Skeletal muscle satellite cell (primary cell): ENCODE measurements at regions not wholly inside any gene's neighbourhood (a gene's known extent, or its start where the extent isn't known, plus 50 kb on each side); places are given as distances from the start of the nearest gene placed in this dataset.

Source experiments
- H3K27me3 ChIP-seq: 2 replicates; pipeline ENCODE4 v1.7.0; 2013; ENCODE audit warnings: low read length; ENCODE audit not compliant: control insufficient read depth, insufficient read depth
- H3K36me3 ChIP-seq: 2 replicates; pipeline ENCODE4 v1.7.0; 2013; ENCODE audit warnings: mild to moderate bottlenecking, control low read depth, low read length; ENCODE audit not compliant: insufficient read depth
- H3K4me1 ChIP-seq: 2 replicates; pipeline ENCODE4 v1.7.0; 2013; ENCODE audit warnings: low read length; ENCODE audit not compliant: control insufficient read depth, insufficient read depth
- H3K4me2 ChIP-seq: 2 replicates; pipeline ENCODE4 v1.7.0; 2013; ENCODE audit warnings: mild to moderate bottlenecking, low read length
- H3K4me3 ChIP-seq: 2 replicates; pipeline ENCODE4 v1.7.0; 2013; ENCODE audit warnings: low read length
- H3K9ac ChIP-seq: 2 replicates; pipeline ENCODE4 v1.7.0; 2013; ENCODE audit warnings: mild to moderate bottlenecking, low read depth, low read length, moderate library complexity
- H3K9me3 ChIP-seq: replicated peaks from 2 replicates; pipeline ENCODE4 v1.7.0; 2013; ENCODE audit warnings: mild to moderate bottlenecking, control low read depth, low read length

DNA sequence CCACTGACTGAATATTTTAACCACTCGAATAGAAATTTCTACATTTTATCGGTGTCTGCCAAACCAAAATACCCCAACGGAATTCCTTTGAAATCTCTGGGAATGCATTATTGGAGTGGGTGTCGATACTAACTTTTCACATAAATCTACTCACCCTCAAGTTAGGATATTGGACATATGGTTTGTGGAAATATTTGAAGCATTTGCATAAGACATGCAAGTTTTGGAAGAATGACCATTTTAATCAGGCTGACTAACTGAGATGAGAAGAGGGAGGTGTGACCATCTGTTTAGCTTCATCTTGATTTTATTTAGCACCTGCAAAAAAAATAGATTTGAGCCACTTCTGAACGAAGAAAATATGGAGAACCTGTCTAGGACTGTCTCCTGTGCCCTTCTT is 61.2 kb downstream of the KLF6 start:
- no peak overlapping the region for H3K4me2 ChIP-seq
- no peak overlapping the region for H3K9ac ChIP-seq
- no peak overlapping the region for H3K4me3 ChIP-seq
- no peaks in the 10 kb centered on the region for H3K4me1 ChIP-seq
- H3K36me3 ChIP-seq = no peaks in the 10 kb centered on the region
- H3K27me3 ChIP-seq = no peaks in the 10 kb centered on the region
- H3K9me3 ChIP-seq = no peaks in the 10 kb centered on the region

DNA sequence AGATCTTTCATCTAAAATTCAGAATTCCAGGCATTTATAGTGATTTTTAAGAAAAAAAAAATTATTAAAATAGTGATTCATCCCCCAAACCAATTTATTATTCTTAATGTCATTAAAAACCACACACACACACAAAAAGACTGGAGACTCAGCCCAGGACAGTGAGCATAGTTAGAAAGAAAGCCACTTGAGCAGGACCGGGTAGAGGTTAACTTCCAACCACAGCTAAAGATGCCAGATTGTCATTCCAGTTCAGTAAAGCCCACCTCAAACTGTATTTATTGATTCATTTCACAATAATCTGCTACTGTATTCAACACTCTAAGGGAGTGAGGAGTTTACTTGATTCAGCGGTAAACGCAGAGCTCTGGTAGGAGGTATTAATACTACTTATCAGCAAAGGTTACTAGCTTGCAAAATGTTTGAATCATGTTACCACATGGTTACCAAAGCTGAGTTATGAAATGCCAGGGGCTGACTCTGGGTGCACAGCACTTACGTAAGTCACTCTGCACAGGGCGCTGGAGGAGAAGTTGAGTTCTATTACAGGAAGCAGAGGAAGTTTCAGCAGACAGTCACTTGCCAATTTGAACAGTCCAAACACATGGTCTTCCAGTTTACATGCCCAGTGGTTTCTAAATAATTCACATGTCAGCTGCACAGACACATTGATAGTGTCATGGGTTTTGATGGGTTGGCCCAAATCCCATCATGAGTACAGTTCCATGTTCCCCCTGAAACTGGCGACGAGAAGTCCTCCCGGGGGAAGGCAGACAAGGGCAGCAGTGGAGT is 64.6 kb downstream of the KLF6 start:
- Histone ChIP-seq H3K4me3 (no peak overlapping the region), H3K4me2 (no peak overlapping the region), H3K4me1 (no peaks in the 10 kb centered on the region), H3K9ac (no peak overlapping the region), H3K27me3 (peaks cover 16% of the 10 kb centered on the region), H3K36me3 (no peaks in the 10 kb centered on the region), H3K9me3 (no peaks in the 10 kb centered on the region)

DNA sequence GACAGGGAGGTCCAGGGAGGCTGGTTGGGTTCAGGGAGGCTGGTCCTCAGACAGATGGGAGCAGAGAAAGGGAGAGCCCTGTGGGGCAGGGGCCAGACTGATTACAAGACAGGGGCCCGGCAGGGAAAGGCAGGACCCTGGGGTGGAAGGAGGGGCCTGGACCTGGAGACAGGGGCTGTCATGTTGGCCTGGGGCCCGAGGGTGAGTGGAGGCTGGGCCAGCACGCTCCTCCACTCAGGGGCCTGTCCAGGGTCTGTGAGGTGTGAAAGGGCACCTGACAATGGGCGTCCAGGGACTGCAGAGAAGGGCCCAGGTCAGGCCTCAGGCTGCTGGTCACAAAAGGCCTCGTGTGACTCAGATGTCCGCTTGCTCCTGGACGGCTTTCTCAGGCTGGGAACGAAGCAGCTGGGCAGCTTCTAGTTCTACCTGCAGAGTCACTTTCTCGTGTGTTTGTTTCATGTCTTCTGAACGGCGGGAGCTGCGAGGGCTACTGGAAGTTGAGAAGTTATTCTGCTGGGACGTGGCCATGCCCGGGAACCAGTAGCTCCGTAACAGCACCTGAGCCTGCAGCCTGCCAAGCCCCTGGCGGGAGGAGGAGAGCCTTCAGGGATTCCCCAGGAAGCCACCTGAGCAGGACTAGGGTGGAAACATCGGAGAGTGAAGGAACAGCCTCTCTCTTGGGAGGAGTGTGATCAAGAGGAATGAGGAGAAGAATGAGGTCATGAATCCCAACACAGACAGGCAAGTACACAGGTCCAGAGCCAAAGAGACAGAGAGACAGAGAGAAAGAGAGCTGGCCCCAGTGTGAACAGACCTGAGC is 65.8 kb downstream of the KLF6 start:
- Histone ChIP-seq H3K4me2 (no peak overlapping the region), H3K9ac (no peak overlapping the region), H3K36me3 (no peaks in the 10 kb centered on the region), H3K9me3 (no peaks in the 10 kb centered on the region), H3K4me3 (no peak overlapping the region), H3K4me1 (no peaks in the 10 kb centered on the region), H3K27me3 (peaks cover 16% of the 10 kb centered on the region)

DNA sequence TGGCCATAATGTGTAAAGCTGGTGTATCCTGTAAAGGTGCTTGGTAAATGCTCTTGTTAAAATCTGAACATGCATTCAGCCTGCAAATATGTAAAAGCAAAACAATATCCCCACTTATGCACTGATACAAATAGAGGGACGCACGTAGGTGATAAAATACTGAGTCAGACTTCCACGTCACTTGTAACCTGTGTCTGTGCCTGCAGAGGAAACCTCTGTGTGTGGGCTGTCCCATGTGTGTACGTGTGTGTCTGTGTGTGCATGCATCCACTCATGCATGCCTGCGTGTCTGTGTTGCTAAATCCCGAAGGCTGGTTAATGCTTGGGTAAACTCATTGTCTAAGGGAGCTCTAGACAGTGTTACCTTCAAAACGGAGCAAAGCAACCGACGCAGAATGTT is 68.9 kb downstream of the KLF6 start:
- H3K4me1 ChIP-seq = no peaks in the 10 kb centered on the region
- no peaks in the 10 kb centered on the region for H3K9me3 ChIP-seq
- H3K36me3 ChIP-seq = no peaks in the 10 kb centered on the region
- H3K4me3 ChIP-seq = no peak overlapping the region
- H3K27me3 ChIP-seq = peaks cover 16% of the 10 kb centered on the region
- H3K4me2 ChIP-seq = no peak overlapping the region
- H3K9ac ChIP-seq = no peak overlapping the region

GRCh38 chr10:3714967-3715366 is 70.0 kb downstream of the KLF6 start:
- peaks cover 16% of the 10 kb centered on the region for H3K27me3 ChIP-seq
- H3K36me3 ChIP-seq = no peaks in the 10 kb centered on the region
- H3K9me3 ChIP-seq = no peaks in the 10 kb centered on the region
- no peak overlapping the region for H3K4me3 ChIP-seq
- no peak overlapping the region for H3K4me2 ChIP-seq
- H3K9ac ChIP-seq = no peak overlapping the region
- no peaks in the 10 kb centered on the region for H3K4me1 ChIP-seq

GRCh38 chr10:3714531-3714930 is 70.5 kb downstream of the KLF6 start:
- Histone ChIP-seq H3K4me2 (no peak overlapping the region), H3K4me3 (no peak overlapping the region), H3K27me3 (peaks cover 16% of the 10 kb centered on the region), H3K4me1 (no peaks in the 10 kb centered on the region), H3K9me3 (no peaks in the 10 kb centered on the region), H3K36me3 (no peaks in the 10 kb centered on the region), H3K9ac (no peak overlapping the region)

DNA sequence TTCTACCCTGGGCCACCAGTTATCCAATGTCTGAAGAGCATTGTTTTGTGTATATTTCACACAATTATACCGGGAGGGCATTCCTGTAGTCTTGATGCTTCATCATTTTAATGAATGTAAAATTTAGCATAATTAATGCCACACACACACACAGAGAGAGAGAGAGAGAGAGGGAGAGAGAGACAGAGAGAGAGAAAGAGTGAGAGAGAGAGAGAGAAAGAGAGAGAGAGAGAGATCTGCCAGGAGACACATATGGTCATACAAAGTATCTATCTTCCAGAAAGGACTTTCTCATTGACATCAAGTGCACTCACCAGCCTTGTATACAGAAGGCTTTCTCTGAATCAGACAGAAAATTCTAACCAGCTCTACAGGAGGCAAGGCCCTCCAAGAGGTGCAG is 72.3 kb downstream of the KLF6 start:
- no peak overlapping the region for H3K9ac ChIP-seq
- H3K9me3 ChIP-seq = no peaks in the 10 kb centered on the region

GRCh38 chr10:3711918-3712317 is 73.1 kb downstream of the KLF6 start:
- Histone ChIP-seq H3K27me3 (peaks cover 12% of the 10 kb centered on the region), H3K4me1 (no peaks in the 10 kb centered on the region), H3K36me3 (no peaks in the 10 kb centered on the region), H3K4me2 (no peak overlapping the region), H3K9me3 (no peaks in the 10 kb centered on the region), H3K9ac (no peak overlapping the region), H3K4me3 (no peak overlapping the region)

More for the DNA sequence above, 72.3 kb downstream of the KLF6 start:
- Histone ChIP-seq H3K4me2 (no peak overlapping the region), H3K27me3 (peaks cover 15% of the 10 kb centered on the region), H3K4me1 (no peaks in the 10 kb centered on the region), H3K36me3 (no peaks in the 10 kb centered on the region), H3K4me3 (no peak overlapping the region)

DNA sequence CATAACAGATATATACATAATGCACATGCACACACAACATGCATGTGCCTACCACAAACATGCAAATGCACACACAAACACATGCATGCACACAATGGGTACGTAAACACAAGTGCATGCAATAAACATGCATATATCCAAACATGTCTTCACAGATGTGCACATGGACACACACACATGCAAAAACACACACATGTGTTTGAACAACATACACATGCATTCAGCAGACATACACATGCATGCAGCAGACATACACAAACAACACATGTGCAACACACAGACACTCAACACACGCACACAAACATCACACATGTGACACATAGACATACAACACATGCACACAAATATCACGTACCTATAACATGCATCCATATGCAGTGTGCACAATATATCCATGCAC is 74.2 kb downstream of the KLF6 start:
- Histone ChIP-seq H3K9ac (no peak overlapping the region), H3K4me1 (no peaks in the 10 kb centered on the region), H3K4me3 (no peak overlapping the region), H3K27me3 (peaks cover under 1% of the 10 kb centered on the region), H3K9me3 (no peaks in the 10 kb centered on the region), H3K36me3 (no peaks in the 10 kb centered on the region), H3K4me2 (no peak overlapping the region)

DNA sequence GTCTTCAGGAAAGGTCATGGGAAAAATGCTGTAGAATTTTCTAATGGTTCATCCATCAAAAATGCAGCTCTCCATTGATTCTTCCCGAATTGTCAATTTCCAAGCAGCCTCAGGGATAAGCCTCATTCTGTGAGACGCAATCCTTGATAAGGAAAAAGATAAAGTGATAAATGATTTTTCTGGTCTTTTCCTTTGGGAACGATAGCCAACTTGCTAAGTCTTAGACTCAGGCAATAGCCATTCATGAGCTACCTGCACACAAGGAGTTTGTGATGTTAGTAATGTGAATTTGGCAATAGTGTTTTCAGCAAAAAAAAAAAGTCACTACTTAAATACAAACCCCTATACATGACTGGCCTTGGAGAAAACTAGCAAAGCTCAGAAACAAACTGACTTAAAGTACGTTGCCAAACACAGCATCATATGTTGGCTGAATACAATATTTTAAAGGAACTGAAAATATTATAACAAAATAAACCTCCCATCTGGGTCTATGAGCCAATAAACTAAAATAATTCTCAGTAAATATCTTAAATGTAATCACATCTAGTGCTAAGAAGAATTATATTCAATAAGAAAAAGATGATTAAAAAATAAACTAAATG is 75.5 kb downstream of the KLF6 start:
- no peaks in the 10 kb centered on the region for H3K36me3 ChIP-seq
- H3K4me3 ChIP-seq = no peak overlapping the region
- no peak overlapping the region for H3K4me2 ChIP-seq
- no peaks in the 10 kb centered on the region for H3K9me3 ChIP-seq
- no peak overlapping the region for H3K9ac ChIP-seq
- no peaks in the 10 kb centered on the region for H3K4me1 ChIP-seq
- H3K27me3 ChIP-seq = peaks cover 3% of the 10 kb centered on the region

GRCh38 chr10:3708852-3709251 is 76.2 kb downstream of the KLF6 start:
- Histone ChIP-seq H3K4me1 (no peaks in the 10 kb centered on the region), H3K9ac (no peak overlapping the region), H3K27me3 (peaks cover 3% of the 10 kb centered on the region), H3K4me3 (no peak overlapping the region), H3K9me3 (no peaks in the 10 kb centered on the region), H3K36me3 (no peaks in the 10 kb centered on the region), H3K4me2 (no peak overlapping the region)
